ENCODE measurements at regions not wholly inside any gene's neighbourhood (a gene's known extent, or its start where the extent isn't known, plus 50 kb on each side); places are given as distances from the start of the nearest gene placed in this dataset.

DNA sequence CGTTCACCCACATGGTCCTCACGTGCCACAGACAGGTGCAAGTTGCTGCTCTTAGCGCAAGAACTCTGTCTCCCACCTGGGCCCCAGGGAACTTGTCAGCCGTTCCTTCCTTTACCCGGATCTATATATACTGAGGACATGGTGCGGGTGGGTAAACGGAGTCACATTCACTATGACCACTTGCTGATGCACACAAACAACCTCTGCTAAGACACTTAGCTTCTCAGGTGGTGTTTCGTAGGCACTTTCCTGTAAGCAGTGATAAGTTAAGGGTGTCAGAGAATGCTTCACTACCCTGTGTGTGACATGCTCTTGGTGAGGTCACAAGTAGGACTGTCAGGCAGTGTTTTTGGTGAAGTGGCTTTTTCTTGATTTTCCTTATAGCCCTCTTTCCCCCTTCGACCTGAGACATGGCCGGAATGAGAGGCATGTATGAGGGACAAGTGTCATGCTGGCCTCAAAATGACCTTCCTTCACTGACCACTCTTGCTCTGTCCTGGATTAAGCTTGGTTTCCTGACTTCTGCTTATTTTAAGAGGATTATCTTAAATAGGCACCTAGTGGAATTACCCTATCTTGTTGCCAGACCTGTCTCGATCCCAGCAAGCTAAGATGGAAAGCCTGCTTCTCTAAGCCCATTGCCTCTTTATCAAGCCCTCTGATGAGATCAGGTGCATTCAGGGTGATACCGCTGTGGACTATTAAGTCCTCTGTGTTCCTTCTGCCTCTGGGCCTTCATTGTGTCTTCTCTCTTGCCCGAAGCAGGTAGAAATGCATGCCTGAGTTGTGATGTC is 97.1 kb upstream of the CELF4 start:
- Histone ChIP-seq H3K27ac (ENCODE audit: low read depth, low read length) (no peak overlapping the region), H3K36me3 (ENCODE audit: control insufficient read depth, low read length) (no peaks in the 10 kb centered on the region), H3K4me3 (ENCODE audit: low read length) (no peak overlapping the region), H3K27me3 (ENCODE audit: control insufficient read depth, low read length) (no peaks in the 10 kb centered on the region), H3K9me2 (replicated peaks; ENCODE audit: control insufficient read depth, low read length) (no peaks in the 10 kb centered on the region), H3K79me2 (ENCODE audit: control insufficient read depth, low read length) (no peaks in the 10 kb centered on the region), H3F3A (ENCODE audit: control insufficient read depth, insufficient read depth) (no peaks in the 10 kb centered on the region), H3K9me3 (ENCODE audit: control insufficient read depth, insufficient read depth, low read length) (no peaks in the 10 kb centered on the region), H4K20me1 (ENCODE audit: control insufficient read depth, insufficient read depth, low read depth, low read length) (no peaks in the 10 kb centered on the region), H3K4me1 (ENCODE audit: control insufficient read depth, low read length) (no peaks in the 10 kb centered on the region), H3K4me2 (ENCODE audit: low read length) (no peak overlapping the region)
- no peak for TF ChIP-seq EZH2phosphoT487 (IDR thresholded peaks at IDR 0.05; ENCODE audit: borderline replicate concordance, low read length)
- TF ChIP-seq, protein P1, sequence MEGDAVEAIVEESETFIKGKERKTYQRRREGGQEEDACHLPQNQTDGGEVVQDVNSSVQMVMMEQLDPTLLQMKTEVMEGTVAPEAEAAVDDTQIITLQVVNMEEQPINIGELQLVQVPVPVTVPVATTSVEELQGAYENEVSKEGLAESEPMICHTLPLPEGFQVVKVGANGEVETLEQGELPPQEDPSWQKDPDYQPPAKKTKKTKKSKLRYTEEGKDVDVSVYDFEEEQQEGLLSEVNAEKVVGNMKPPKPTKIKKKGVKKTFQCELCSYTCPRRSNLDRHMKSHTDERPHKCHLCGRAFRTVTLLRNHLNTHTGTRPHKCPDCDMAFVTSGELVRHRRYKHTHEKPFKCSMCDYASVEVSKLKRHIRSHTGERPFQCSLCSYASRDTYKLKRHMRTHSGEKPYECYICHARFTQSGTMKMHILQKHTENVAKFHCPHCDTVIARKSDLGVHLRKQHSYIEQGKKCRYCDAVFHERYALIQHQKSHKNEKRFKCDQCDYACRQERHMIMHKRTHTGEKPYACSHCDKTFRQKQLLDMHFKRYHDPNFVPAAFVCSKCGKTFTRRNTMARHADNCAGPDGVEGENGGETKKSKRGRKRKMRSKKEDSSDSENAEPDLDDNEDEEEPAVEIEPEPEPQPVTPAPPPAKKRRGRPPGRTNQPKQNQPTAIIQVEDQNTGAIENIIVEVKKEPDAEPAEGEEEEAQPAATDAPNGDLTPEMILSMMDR (IDR thresholded peaks at IDR 0.05; ENCODE audit: low read depth, low read length, poor library complexity, severe bottlenecking) = no peak

- H3F3A ChIP-seq (ENCODE audit: control insufficient read depth, insufficient read depth) = no peaks in the 10 kb centered on the region
- no peaks in the 10 kb centered on the region for H3K4me1 ChIP-seq (ENCODE audit: control insufficient read depth, low read length)
- no peaks in the 10 kb centered on the region for H3K9me3 ChIP-seq (ENCODE audit: control insufficient read depth, insufficient read depth, low read length)
- no peaks in the 10 kb centered on the region for H4K20me1 ChIP-seq (ENCODE audit: control insufficient read depth, insufficient read depth, low read depth, low read length)
- no peak overlapping the region for H3K4me3 ChIP-seq (ENCODE audit: low read length)
- H3K27ac ChIP-seq (ENCODE audit: low read depth, low read length) = no peak overlapping the region
- no peaks in the 10 kb centered on the region for H3K9me2 ChIP-seq (replicated peaks; ENCODE audit: control insufficient read depth, low read length)
- TF ChIP-seq, protein P1 (IDR thresholded peaks at IDR 0.05; ENCODE audit: low read depth, low read length, poor library complexity, severe bottlenecking) = no peak
- no peak for TF ChIP-seq EZH2phosphoT487 (IDR thresholded peaks at IDR 0.05; ENCODE audit: borderline replicate concordance, low read length)
- H3K36me3 ChIP-seq (ENCODE audit: control insufficient read depth, low read length) = no peaks in the 10 kb centered on the region
- no peaks in the 10 kb centered on the region for H3K79me2 ChIP-seq (ENCODE audit: control insufficient read depth, low read length)
- no peaks in the 10 kb centered on the region for H3K27me3 ChIP-seq (ENCODE audit: control insufficient read depth, low read length)
- H3K4me2 ChIP-seq (ENCODE audit: low read length) = no peak overlapping the region
Observed at GRCh38 chr18:37662099-37662498, 96.5 kb upstream of the CELF4 start.

DNA sequence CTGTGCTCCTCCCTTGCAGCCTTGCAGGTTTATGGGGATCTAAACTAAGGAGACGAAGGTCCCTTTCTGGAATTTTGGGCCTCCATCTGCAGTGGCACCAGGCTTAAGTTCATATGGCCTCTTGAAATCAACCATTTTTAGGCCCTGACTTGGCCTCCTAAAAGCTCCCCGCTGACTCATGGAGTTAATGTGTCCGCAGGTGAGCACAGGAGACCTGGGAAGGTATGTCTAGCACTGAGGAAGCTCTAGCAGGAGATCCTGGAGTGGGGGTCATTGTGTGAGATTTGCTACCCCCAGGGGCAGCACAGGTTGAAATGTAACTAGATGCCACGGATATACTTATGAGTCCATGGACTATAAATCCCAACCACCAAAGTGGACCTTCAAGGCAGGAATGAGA is 95.9 kb upstream of the CELF4 start:
- TF ChIP-seq, protein P1 (IDR thresholded peaks at IDR 0.05; ENCODE audit: low read depth, low read length, poor library complexity, severe bottlenecking) = no peak
- TF ChIP-seq EZH2phosphoT487 (IDR thresholded peaks at IDR 0.05; ENCODE audit: borderline replicate concordance, low read length) = no peak
- H3K27me3 ChIP-seq (ENCODE audit: control insufficient read depth, low read length) = no peaks in the 10 kb centered on the region

More for the DNA sequence above, 95.9 kb upstream of the CELF4 start:
- no peaks in the 10 kb centered on the region for H3K9me3 ChIP-seq (ENCODE audit: control insufficient read depth, insufficient read depth, low read length)
- no peak overlapping the region for H3K27ac ChIP-seq (ENCODE audit: low read depth, low read length)
- H3F3A ChIP-seq (ENCODE audit: control insufficient read depth, insufficient read depth) = no peaks in the 10 kb centered on the region
- no peaks in the 10 kb centered on the region for H4K20me1 ChIP-seq (ENCODE audit: control insufficient read depth, insufficient read depth, low read depth, low read length)
- H3K9me2 ChIP-seq (replicated peaks; ENCODE audit: control insufficient read depth, low read length) = no peaks in the 10 kb centered on the region
- no peaks in the 10 kb centered on the region for H3K4me1 ChIP-seq (ENCODE audit: control insufficient read depth, low read length)
- H3K4me2 ChIP-seq (ENCODE audit: low read length) = no peak overlapping the region
- H3K79me2 ChIP-seq (ENCODE audit: control insufficient read depth, low read length) = no peaks in the 10 kb centered on the region
- H3K4me3 ChIP-seq (ENCODE audit: low read length) = no peak overlapping the region
- H3K36me3 ChIP-seq (ENCODE audit: control insufficient read depth, low read length) = no peaks in the 10 kb centered on the region

All from DOHH2 (cell line).